H9 (cell line): ENCODE measurements at regions not wholly inside any gene's neighbourhood (a gene's known extent, or its start where the extent isn't known, plus 50 kb on each side); places are given as distances from the start of the nearest gene placed in this dataset.

Experiments used
- DNase-seq: peaks from one replicate; pipeline ENCODE4 v3.0.0-alpha.2; 2017
- H2AFZ ChIP-seq: one replicate; pipeline ENCODE4 v1.6.1; 2013; ENCODE audit warnings: mild to moderate bottlenecking, low read length, control low read depth, moderate library complexity
- H2AK5ac ChIP-seq: 2 replicates; pipeline ENCODE4 v1.6.1; 2013; ENCODE audit warnings: low read length, control low read depth, mixed read lengths; ENCODE audit not compliant: insufficient read length
- H2BK120ac ChIP-seq: one replicate; pipeline ENCODE4 v1.6.1; 2013; ENCODE audit warnings: low read depth, mild to moderate bottlenecking, low read length, control low read depth, inconsistent platforms; ENCODE audit not compliant: poor library complexity, severe bottlenecking
- H2BK12ac ChIP-seq: 2 replicates; pipeline ENCODE4 v1.6.1; 2013; ENCODE audit warnings: low read length, control low read depth, mixed read lengths, low read depth; ENCODE audit not compliant: insufficient read length
- H2BK15ac ChIP-seq: 2 replicates; pipeline ENCODE4 v1.6.1; 2013; ENCODE audit warnings: low read depth, low read length, control low read depth
- H2BK20ac ChIP-seq: one replicate; pipeline ENCODE4 v1.6.1; 2013; ENCODE audit warnings: low read depth, mild to moderate bottlenecking, low read length, control low read depth, inconsistent platforms; ENCODE audit not compliant: poor library complexity, severe bottlenecking
- H2BK5ac ChIP-seq: 2 replicates; pipeline ENCODE4 v1.6.1; 2013; ENCODE audit warnings: low read length, control low read depth, mixed read lengths; ENCODE audit not compliant: insufficient read length
- H3K14ac ChIP-seq: 2 replicates; pipeline ENCODE4 v1.6.1; 2013; ENCODE audit warnings: low read length, control low read depth; ENCODE audit not compliant: insufficient read depth
- H3K18ac ChIP-seq: 2 replicates; pipeline ENCODE4 v1.6.1; 2013; ENCODE audit warnings: low read depth, mild to moderate bottlenecking, mixed read lengths, low read length, control low read depth; ENCODE audit not compliant: insufficient read length
- H3K23ac ChIP-seq: 2 replicates; pipeline ENCODE4 v1.6.1; 2013; ENCODE audit warnings: low read length, control low read depth, mixed read lengths, low read depth; ENCODE audit not compliant: insufficient read length
- H3K23me2 ChIP-seq: 2 replicates; pipeline ENCODE4 v1.6.1; 2013; ENCODE audit warnings: low read depth, mild to moderate bottlenecking, mixed read lengths, low read length, control low read depth; ENCODE audit not compliant: insufficient read length, poor library complexity, severe bottlenecking
- H3K27ac ChIP-seq: 2 replicates; pipeline ENCODE4 v1.5.1; 2013; ENCODE audit warnings: low read length, control low read depth, mixed read lengths, low read depth; ENCODE audit not compliant: insufficient read length
- H3K27me3 ChIP-seq: 2 replicates; pipeline ENCODE4 v1.6.1; 2013; ENCODE audit warnings: low read length, control low read depth, inconsistent platforms; ENCODE audit not compliant: insufficient read depth
- H3K4ac ChIP-seq: 2 replicates; pipeline ENCODE4 v1.6.1; 2013; ENCODE audit warnings: low read depth, mild to moderate bottlenecking, control low read depth, inconsistent platforms, low read length, moderate library complexity
- H3K4me1 ChIP-seq: 2 replicates; pipeline ENCODE4 v1.6.1; 2013; ENCODE audit warnings: low read length, control low read depth, inconsistent platforms; ENCODE audit not compliant: insufficient read depth
- H3K4me2 ChIP-seq: 2 replicates; pipeline ENCODE4 v1.6.1; 2013; ENCODE audit warnings: low read length, control low read depth, mixed read lengths; ENCODE audit not compliant: insufficient read length, insufficient read depth
- H3K56ac ChIP-seq: 2 replicates; pipeline ENCODE4 v1.6.1; 2013; ENCODE audit warnings: low read depth, mild to moderate bottlenecking, mixed read lengths, low read length, control low read depth; ENCODE audit not compliant: insufficient read length
- H3K79me1 ChIP-seq: 2 replicates; pipeline ENCODE4 v1.6.1; 2013; ENCODE audit warnings: low read depth, mild to moderate bottlenecking, moderate library complexity, low read length, control low read depth, inconsistent platforms; ENCODE audit not compliant: insufficient read depth, poor library complexity, severe bottlenecking
- H3K79me2 ChIP-seq: 2 replicates; pipeline ENCODE4 v1.6.1; 2013; ENCODE audit warnings: low read length, control low read depth, inconsistent platforms; ENCODE audit not compliant: insufficient read depth
- H3K9ac ChIP-seq: 2 replicates; pipeline ENCODE4 v1.6.1; 2013; ENCODE audit warnings: low read length, control low read depth, mixed read lengths; ENCODE audit not compliant: insufficient read length; ENCODE audit errors: extremely low read depth
- H3K9me3 ChIP-seq: one replicate; pipeline ENCODE4 v1.6.1; 2013; ENCODE audit warnings: low read depth, low read length, inconsistent platforms; ENCODE audit not compliant: control insufficient read depth
- H3T11ph ChIP-seq: one replicate; pipeline ENCODE4 v1.6.1; 2013; ENCODE audit warnings: mild to moderate bottlenecking, low read length, control low read depth, inconsistent platforms
- H4K20me1 ChIP-seq: one replicate; pipeline ENCODE4 v1.6.1; 2013; ENCODE audit not compliant: control insufficient read depth, insufficient read length, insufficient read depth
- H4K5ac ChIP-seq: 2 replicates; pipeline ENCODE4 v1.6.1; 2013; ENCODE audit warnings: low read depth, mild to moderate bottlenecking, mixed read lengths, low read length, control low read depth; ENCODE audit not compliant: insufficient read length
- H4K8ac ChIP-seq: replicated peaks from 2 replicates; pipeline ENCODE4 v1.6.1; 2013; ENCODE audit warnings: low read length, control low read depth, mixed read lengths, low read depth; ENCODE audit not compliant: insufficient read length
- H4K91ac ChIP-seq: 2 replicates; pipeline ENCODE4 v1.6.1; 2013; ENCODE audit warnings: low read depth, mild to moderate bottlenecking, moderate library complexity, mixed read lengths, low read length, control low read depth; ENCODE audit not compliant: insufficient read length
- H3K27ac Mint-ChIP-seq, 3 experiments: 2 replicates in 2 of 3; 3 replicates in 1 of 3; pipeline ENCODE4 v1.8.0; 2020 to 2021; ENCODE audit warnings: mixed read lengths in 3 of 3, mild to moderate bottlenecking in 1 of 3, moderate library complexity in 1 of 3
- H3K27me3 Mint-ChIP-seq: 2 replicates; pipeline ENCODE4 v1.8.0; 2021; ENCODE audit warnings: low read depth, mild to moderate bottlenecking, moderate library complexity, mixed read lengths
- H3K36me3 Mint-ChIP-seq, 3 experiments: 2 replicates in 2 of 3; 3 replicates in 1 of 3; pipeline ENCODE4 v1.8.0; 2020 to 2021; ENCODE audit warnings: low read depth in 3 of 3, mixed read lengths in 3 of 3; ENCODE audit not compliant: insufficient read depth in 1 of 3
- H3K4me1 Mint-ChIP-seq, 2 experiments: 2 replicates each; pipeline ENCODE4 v1.8.0; 2020; ENCODE audit warnings: mixed read lengths in 2 of 2
- H3K4me3 Mint-ChIP-seq, 2 experiments: 2 replicates in 1 of 2; 3 replicates in 1 of 2; pipeline ENCODE4 v1.8.0; 2020 to 2021; ENCODE audit warnings: mild to moderate bottlenecking in 2 of 2, mixed read lengths in 2 of 2, moderate library complexity in 1 of 2
- H3K9me3 Mint-ChIP-seq, 2 experiments: 2 replicates in 1 of 2; 3 replicates in 1 of 2; pipeline ENCODE4 v1.8.0; 2020; ENCODE audit warnings: mild to moderate bottlenecking in 2 of 2, mixed read lengths in 2 of 2, moderate library complexity in 1 of 2
- CTCF ChIP-seq: fragments of 200-600 bp; sonication (generic); conservative IDR thresholded peaks from 3 replicates; pipeline ENCODE4 v1.8.0; 2021; ENCODE audit warnings: antibody characterized with exemption, mild to moderate bottlenecking
- WGBS: extraction: QIAGEN DNeasy Blood & Tissue Kit; methylation state at CpG from one replicate; pipeline ENCODE4 v1.1.7; 2013; ENCODE audit warnings: missing lambda C conversion rate, low lambda C conversion rate, mixed read lengths; ENCODE audit not compliant: insufficient read length; ENCODE audit errors: extremely low coverage; 5-methylcytosine and 5-hydroxymethylcytosine counted together

DNA sequence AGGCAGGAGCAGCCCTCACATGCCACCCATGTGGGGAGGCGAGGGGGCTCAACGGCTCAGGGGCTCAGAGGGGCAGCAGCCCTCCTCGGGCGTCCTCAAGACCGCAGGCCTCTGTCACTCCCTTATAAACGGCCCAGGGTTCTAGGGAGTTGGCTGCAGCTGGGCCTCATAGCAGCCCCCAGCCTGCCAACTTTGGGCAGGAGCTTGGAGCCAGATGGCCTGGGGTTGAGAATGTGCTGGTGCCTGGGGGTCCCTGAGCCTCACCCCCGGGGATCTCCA is 51.0 kb upstream of the RNU6ATAC start:
- Histone ChIP-seq H3K27ac (no peak overlapping the region), H3K4ac (no peak overlapping the region), H2AFZ (no peak overlapping the region), H3K23ac (no peak overlapping the region), H3K14ac (no peak overlapping the region), H2AK5ac (no peak overlapping the region), H3K4me2 (no peak overlapping the region), H3K23me2 (no peaks in the 10 kb centered on the region), H3K27me3 (no peaks in the 10 kb centered on the region), H4K91ac (no peak overlapping the region), H2BK15ac (no peak overlapping the region), H2BK5ac (no peak overlapping the region), H3K79me2 (no peaks in the 10 kb centered on the region), H2BK20ac (no peak overlapping the region), H3K9me3 (no peaks in the 10 kb centered on the region), H4K8ac (no peak overlapping the region), H2BK12ac (no peak overlapping the region), H4K20me1 (no peaks in the 10 kb centered on the region), H3K9ac (no peak overlapping the region), H4K5ac (no peak overlapping the region), H3K18ac (peak overlapping the region; percentile 11), H2BK120ac (no peak overlapping the region), H3K56ac (no peak overlapping the region), H3K79me1 (no peaks in the 10 kb centered on the region), H3K4me1 (no peaks in the 10 kb centered on the region), H3T11ph (no peak overlapping the region)
- DNase-seq = no peak
- Mint-ChIP-seq H3K36me3 (no peaks in the 10 kb centered on the region), H3K4me3 (no peak overlapping the region), H3K4me1 (peaks cover 4 to 9% of the 10 kb centered on the region in 2 experiments; a peak in 3 of 4 replicates), H3K9me3 (no peaks in the 10 kb centered on the region; a peak in 1 of 5 replicates), H3K27ac (no peak overlapping the region; a peak in 1 of 7 replicates), H3K27me3 (no peaks in the 10 kb centered on the region)
- no peak for TF ChIP-seq CTCF
- no CpG with 5 or more reads among the region's 7 CpGs for WGBS
